ENCODE measurements at regions not wholly inside any gene's neighbourhood (a gene's known extent, or its start where the extent isn't known, plus 50 kb on each side); places are given as distances from the start of the nearest gene placed in this dataset.

GRCh38 chr3:128561504-128561903 is 68.5 kb upstream of the GATA2 start:
- TF ChIP-seq EP300 (IDR thresholded peaks at IDR 0.05) (no peak), CTCF (IDR thresholded peaks at IDR 0.05) (no peak), POLR2AphosphoS5 (IDR thresholded peaks at IDR 0.05) (no peak), POLR2A (IDR thresholded peaks at IDR 0.05; ENCODE audit: low read depth) (no peak)
- no peak overlapping the region for H3K4me3 ChIP-seq
- no peak for DNase-seq (ENCODE audit: extremely low spot score)
- intact Hi-C loops (cut with DNase I) = no loop called here
- H3K4me1 ChIP-seq = peaks cover 0 to under 1% (median under 1%) of the 10 kb centered on the region in 4 donors
- WGBS = 83% methylated on average over 2 of the region's 2 CpGs
- H3K9me3 ChIP-seq = no peaks in the 10 kb centered on the region
- no peak overlapping the region for H3K27ac ChIP-seq (replicated peaks in 1 of 4)
- peaks cover 0 to 27% (median 2%) of the 10 kb centered on the region in 4 donors for H3K27me3 ChIP-seq
- no peaks in the 10 kb centered on the region for H3K36me3 ChIP-seq

GRCh38 chr3:128560768-128561167 is 67.8 kb upstream of the GATA2 start:
- no peak overlapping the region for H3K4me3 ChIP-seq
- DNase-seq (ENCODE audit: extremely low spot score) = no peak
- no peaks in the 10 kb centered on the region for H3K9me3 ChIP-seq
- H3K27ac ChIP-seq (replicated peaks in 1 of 4) = no peak overlapping the region
- 92% methylated on average over 12 of the region's 12 CpGs for WGBS
- intact Hi-C loops (cut with DNase I) = no loop called here
- H3K36me3 ChIP-seq = no peaks in the 10 kb centered on the region
- TF ChIP-seq POLR2AphosphoS5 (IDR thresholded peaks at IDR 0.05) (no peak), POLR2A (IDR thresholded peaks at IDR 0.05; ENCODE audit: low read depth) (no peak), CTCF (IDR thresholded peaks at IDR 0.05) (no peak), EP300 (IDR thresholded peaks at IDR 0.05) (no peak)
- H3K4me1 ChIP-seq = peaks cover 4 to 8% (median 7%) of the 10 kb centered on the region in 4 donors
- H3K27me3 ChIP-seq = peaks cover 0 to 35% (median 3%) of the 10 kb centered on the region in 4 donors

GRCh38 chr3:128559486-128560225 is 66.7 kb upstream of the GATA2 start:
- Histone ChIP-seq H3K9me3 (no peaks in the 10 kb centered on the region), H3K27ac (replicated peaks in 1 of 4) (no peak overlapping the region), H3K36me3 (no peaks in the 10 kb centered on the region), H3K4me3 (no peak overlapping the region), H3K27me3 (peaks cover 0 to 46% (median 12%) of the 10 kb centered on the region in 4 donors), H3K4me1 (peaks cover 12 to 17% (median 16%) of the 10 kb centered on the region in 4 donors)
- TF ChIP-seq POLR2A (IDR thresholded peaks at IDR 0.05; ENCODE audit: low read depth) = no peak
- intact Hi-C loops (cut with DNase I) = no loop called here
- WGBS = 49% methylated on average over 17 of the region's 17 CpGs
- no peak for DNase-seq (ENCODE audit: extremely low spot score)

GRCh38 chr3:128557531-128558280 is 64.7 kb upstream of the GATA2 start:
- H3K4me1 ChIP-seq = peaks cover 15 to 20% (median 16%) of the 10 kb centered on the region in 4 donors
- peaks cover 0 to 61% (median 13%) of the 10 kb centered on the region in 4 donors for H3K27me3 ChIP-seq
- 92% methylated on average over 7 of the region's 7 CpGs for WGBS
- H3K36me3 ChIP-seq = no peaks in the 10 kb centered on the region
- H3K27ac ChIP-seq (replicated peaks in 1 of 4) = no peak overlapping the region
- TF ChIP-seq CTCF (IDR thresholded peaks at IDR 0.05) = no peak
- no peak for TF ChIP-seq POLR2AphosphoS5 (IDR thresholded peaks at IDR 0.05)
- TF ChIP-seq EP300 (IDR thresholded peaks at IDR 0.05) = no peak
- no peak for TF ChIP-seq POLR2A (IDR thresholded peaks at IDR 0.05; ENCODE audit: low read depth)
- intact Hi-C loops (cut with DNase I) = no loop called here
- DNase-seq (ENCODE audit: extremely low spot score) = no peak
- no peaks in the 10 kb centered on the region for H3K9me3 ChIP-seq
- H3K4me3 ChIP-seq = no peak overlapping the region

GRCh38 chr3:128556907-128557306 is 63.9 kb upstream of the GATA2 start:
- WGBS = 62% methylated on average over 10 of the region's 12 CpGs
- no peak for DNase-seq (ENCODE audit: extremely low spot score)
- Histone ChIP-seq H3K4me3 (no peak overlapping the region), H3K36me3 (no peaks in the 10 kb centered on the region), H3K27me3 (peaks cover 0 to 69% (median 13%) of the 10 kb centered on the region in 4 donors), H3K27ac (replicated peaks in 1 of 4) (no peak overlapping the region), H3K9me3 (no peaks in the 10 kb centered on the region), H3K4me1 (peaks cover 15 to 20% (median 16%) of the 10 kb centered on the region in 4 donors)
- no peak for TF ChIP-seq POLR2AphosphoS5 (IDR thresholded peaks at IDR 0.05)
- no peak for TF ChIP-seq EP300 (IDR thresholded peaks at IDR 0.05)
- TF ChIP-seq CTCF (IDR thresholded peaks at IDR 0.05) = no peak
- TF ChIP-seq POLR2A (IDR thresholded peaks at IDR 0.05; ENCODE audit: low read depth) = no peak
- intact Hi-C loops (cut with DNase I) = no loop called here

Measured in esophagus muscularis mucosa (tissue), 4 donors.